Keratinocyte (primary cell): ENCODE measurements at regions not wholly inside any gene's neighbourhood (a gene's known extent, or its start where the extent isn't known, plus 50 kb on each side); places are given as distances from the start of the nearest gene placed in this dataset.

Experiments used
- DNase-seq: peaks from one replicate; pipeline ENCODE4 v3.0.0-alpha.2; 2011; ENCODE audit warnings: low read depth, missing footprints, low spot score
- FAIRE-seq: peaks from 2 replicates; lab custom pipeline; 2011; peaks lifted over from hg19 to GRCh38; lab: Jason Lieb, UNC
- H2AFZ ChIP-seq: 2 replicates; pipeline ENCODE4 v1.6.0; 2012; ENCODE audit warnings: low read length, control low read depth, inconsistent platforms; ENCODE audit not compliant: control insufficient read depth
- H3K27ac ChIP-seq: 2 replicates; pipeline ENCODE4 v1.5.1; 2011; ENCODE audit warnings: low read length; ENCODE audit not compliant: control insufficient read depth, insufficient read depth
- H3K27me3 ChIP-seq: 3 replicates; pipeline ENCODE4 v1.6.0; 2011; ENCODE audit warnings: low read length; ENCODE audit not compliant: control insufficient read depth, insufficient read depth; ENCODE audit errors: extremely low read depth
- H3K36me3 ChIP-seq, 2 experiments: 2 replicates in 1 of 2; 3 replicates in 1 of 2; pipeline ENCODE4 v1.5.1; 2011; ENCODE audit warnings: low read length in 2 of 2, mild to moderate bottlenecking in 1 of 2; ENCODE audit not compliant: control insufficient read depth in 2 of 2, insufficient read depth in 2 of 2; ENCODE audit errors: extremely low read depth in 1 of 2
- H3K4me1 ChIP-seq: 3 replicates; pipeline ENCODE4 v1.5.1; 2011; ENCODE audit warnings: low read length; ENCODE audit not compliant: control insufficient read depth, insufficient read depth; ENCODE audit errors: extremely low read depth
- H3K4me2 ChIP-seq: 3 replicates; pipeline ENCODE4 v1.6.0; 2011; ENCODE audit warnings: low read depth, low read length; ENCODE audit not compliant: control insufficient read depth, insufficient read depth; ENCODE audit errors: extremely low read depth
- H3K4me3 ChIP-seq, 3 experiments: fragments of 200-600 bp in 1 of 3; sonication (generic) in 1 of 3; 2 replicates in 2 of 3; 3 replicates in 1 of 3; pipeline ENCODE4 v1.5.1; 2011 to 2016; ENCODE audit warnings: low read length in 3 of 3, mild to moderate bottlenecking in 3 of 3, control low read depth in 2 of 3, inconsistent platforms in 1 of 3, low read depth in 1 of 3, mixed read lengths in 1 of 3, mixed run types in 1 of 3, moderate library complexity in 1 of 3; ENCODE audit not compliant: control insufficient read depth in 2 of 3, insufficient read depth in 2 of 3; ENCODE audit errors: extremely low read depth in 1 of 3
- H3K79me2 ChIP-seq: 2 replicates; pipeline ENCODE4 v1.6.0; 2012; ENCODE audit warnings: low read length; ENCODE audit not compliant: control insufficient read depth, insufficient read depth
- H3K9ac ChIP-seq: 3 replicates; pipeline ENCODE4 v1.6.0; 2011; ENCODE audit warnings: low read length; ENCODE audit not compliant: control insufficient read depth, insufficient read depth; ENCODE audit errors: extremely low read depth
- H3K9me1 ChIP-seq: 3 replicates; pipeline ENCODE4 v1.6.0; 2011; ENCODE audit warnings: low read length; ENCODE audit not compliant: control insufficient read depth, insufficient read depth; ENCODE audit errors: extremely low read depth
- H3K9me3 ChIP-seq: 2 replicates; pipeline ENCODE4 v1.5.1; 2012; ENCODE audit warnings: low read depth, low read length; ENCODE audit not compliant: control insufficient read depth
- H4K20me1 ChIP-seq: 3 replicates; pipeline ENCODE4 v1.6.0; 2011; ENCODE audit warnings: low read length; ENCODE audit not compliant: control insufficient read depth, insufficient read depth; ENCODE audit errors: extremely low read depth
- CTCF ChIP-seq, 3 experiments: IDR thresholded peaks in 1 of 3; conservative IDR thresholded peaks in 1 of 3; optimal IDR thresholded peaks in 1 of 3; 2 replicates in 2 of 3; 3 replicates in 1 of 3; pipeline versions ENCODE3 to v1.5.1; 2011; ENCODE audit warnings: low read length in 3 of 3, mild to moderate bottlenecking in 3 of 3, moderate library complexity in 2 of 3, control low read depth in 1 of 3, inconsistent platforms in 1 of 3; ENCODE audit not compliant: insufficient read depth in 2 of 3; ENCODE audit errors: extremely low read depth in 1 of 3
- EZH2 ChIP-seq: IDR thresholded peaks from one replicate; pipeline ENCODE4 v1.6.1; 2012; ENCODE audit warnings: inconsistent platforms, mild to moderate bottlenecking, low read length, moderate library complexity
- dilution Hi-C: fragments of 300-500 bp; cut with MboI; formaldehyde crosslinking; loops from one replicate; pipeline ENCODE4 v1.7.0; 2020; ENCODE audit warnings: low sequenced_read_pairs; ENCODE audit not compliant: extremely low pct_ligation_motif_present

GRCh38 chr14:76551906-76552305, 176.0 kb downstream of the ESRRB start:
- dilution Hi-C loops, result no loop called here
- Histone ChIP-seq H3K4me1 (peaks cover 29% of the 10 kb centered on the region), H3K27ac (peak overlapping the region; percentile 97), H3K79me2 (no peaks in the 10 kb centered on the region), H3K4me2 (no peak overlapping the region), H2AFZ (peak overlapping the region; percentile 22), H3K9me1 (no peaks in the 10 kb centered on the region), H3K27me3 (no peaks in the 10 kb centered on the region), H3K36me3 (no peaks in the 10 kb centered on the region), H4K20me1 (no peaks in the 10 kb centered on the region), H3K9me3 (no peaks in the 10 kb centered on the region), H3K9ac (no peak overlapping the region), H3K4me3 (no peak overlapping the region)
- TF ChIP-seq CTCF (optimal IDR thresholded peaks at IDR 0.05 in 1 of 3, IDR thresholded peaks at IDR 0.05 in 1 of 3, conservative IDR thresholded peaks at IDR 0.05 in 1 of 3; ENCODE audit: extremely low read depth in 1 of 3, insufficient read depth in 2 of 3, low read length in 3 of 3) (no peak), EZH2 (no peak)
- DNase-seq (no peak), FAIRE-seq (no peak)

GRCh38 chr14:76564471-76565422, 188.8 kb downstream of the ESRRB start:
- H3K27me3 ChIP-seq, result no peaks in the 10 kb centered on the region
- no peaks in the 10 kb centered on the region for H3K36me3 ChIP-seq
- dilution Hi-C loops, result no loop called here
- no peak overlapping the region for H2AFZ ChIP-seq
- H3K79me2 ChIP-seq, result no peaks in the 10 kb centered on the region
- no peak overlapping the region for H3K4me3 ChIP-seq
- no peak overlapping the region for H3K4me2 ChIP-seq
- H3K27ac ChIP-seq, result no peak overlapping the region
- no peaks in the 10 kb centered on the region for H3K9me1 ChIP-seq
- DNase-seq (no peak), FAIRE-seq (peak; percentile 36)
- no peaks in the 10 kb centered on the region for H3K9me3 ChIP-seq
- H4K20me1 ChIP-seq, result no peaks in the 10 kb centered on the region
- no peak overlapping the region for H3K9ac ChIP-seq
- TF ChIP-seq CTCF (optimal IDR thresholded peaks at IDR 0.05 in 1 of 3, IDR thresholded peaks at IDR 0.05 in 1 of 3, conservative IDR thresholded peaks at IDR 0.05 in 1 of 3; ENCODE audit: extremely low read depth in 1 of 3, insufficient read depth in 2 of 3, low read length in 3 of 3), result peak in 1 of 3 experiments; percentile 1
- TF ChIP-seq EZH2, result no peak
- no peaks in the 10 kb centered on the region for H3K4me1 ChIP-seq
